Posterior cingulate gyrus (tissue), 11 donors: ENCODE measurements at regions not wholly inside any gene's neighbourhood (a gene's known extent, or its start where the extent isn't known, plus 50 kb on each side); places are given as distances from the start of the nearest gene placed in this dataset.
A peak's percentile ranks its signal among the peaks of the same experiment; 100 is the strongest.

ENCODE experiments used
- DNase-seq, 10 donors: peaks; one replicate each; pipeline versions ENCODE4 v3.0.0 to v3.0.0-alpha.2; 2020 to 2021; ENCODE audit warnings: mixed read lengths in 3 of 10
- intact Hi-C: fragments of 100-400 bp; cut with DNase I; formaldehyde crosslinking; loops from one replicate; pipeline ENCODE4 v1.15.1; 2023

- intact Hi-C loops: no loop called here
- peak in 3 of 10 donors; percentile 52 to 72 (median 68) for DNase-seq
These were observed 114.7 kb downstream of the NCOR2 start for GRCh38 chr12:124452576-124453331.

DNA sequence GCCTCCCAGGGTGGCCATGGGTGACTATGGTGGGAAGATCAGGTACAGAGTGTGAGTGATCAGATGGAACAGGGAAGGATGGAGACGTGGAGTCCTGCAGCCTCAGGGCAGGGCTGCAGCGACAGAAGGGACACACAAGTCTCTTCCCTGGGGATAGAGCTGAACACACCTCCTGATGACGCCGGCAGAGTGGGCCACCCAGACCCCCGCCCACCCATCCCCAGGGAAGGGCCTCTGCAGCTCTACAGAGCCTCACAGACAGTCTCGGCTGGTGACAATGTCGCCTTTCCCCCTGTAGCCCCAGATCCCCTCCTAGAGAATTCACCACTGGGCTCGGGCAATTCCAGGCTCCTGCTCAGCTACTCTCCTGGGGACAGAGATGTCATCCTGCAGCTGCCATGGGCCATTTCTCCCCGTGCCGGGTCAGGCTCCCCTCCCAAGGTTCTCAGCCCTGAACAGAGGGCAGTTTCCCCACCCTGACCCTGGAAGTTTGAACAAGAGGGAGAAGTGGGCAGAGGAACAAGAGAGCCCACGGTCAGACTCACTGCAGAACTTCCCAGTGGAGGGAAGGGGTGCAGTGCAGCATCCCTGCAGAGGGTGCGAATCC lies 115.7 kb downstream of the NCOR2 start:
- intact Hi-C loops: no loop called here
- DNase-seq: peak in 2 of 10 donors; percentile 59

GRCh38 chr12:124451016-124451415 lies 116.4 kb downstream of the NCOR2 start:
- intact Hi-C loops: no loop called here
- peak in 2 of 10 donors; percentile 54 to 55 for DNase-seq

GRCh38 chr12:124450376-124450750 lies 117.0 kb downstream of the NCOR2 start:
- peak in 3 of 10 donors; percentile 69 to 88 (median 88) for DNase-seq
- intact Hi-C loops: no loop called here

DNA sequence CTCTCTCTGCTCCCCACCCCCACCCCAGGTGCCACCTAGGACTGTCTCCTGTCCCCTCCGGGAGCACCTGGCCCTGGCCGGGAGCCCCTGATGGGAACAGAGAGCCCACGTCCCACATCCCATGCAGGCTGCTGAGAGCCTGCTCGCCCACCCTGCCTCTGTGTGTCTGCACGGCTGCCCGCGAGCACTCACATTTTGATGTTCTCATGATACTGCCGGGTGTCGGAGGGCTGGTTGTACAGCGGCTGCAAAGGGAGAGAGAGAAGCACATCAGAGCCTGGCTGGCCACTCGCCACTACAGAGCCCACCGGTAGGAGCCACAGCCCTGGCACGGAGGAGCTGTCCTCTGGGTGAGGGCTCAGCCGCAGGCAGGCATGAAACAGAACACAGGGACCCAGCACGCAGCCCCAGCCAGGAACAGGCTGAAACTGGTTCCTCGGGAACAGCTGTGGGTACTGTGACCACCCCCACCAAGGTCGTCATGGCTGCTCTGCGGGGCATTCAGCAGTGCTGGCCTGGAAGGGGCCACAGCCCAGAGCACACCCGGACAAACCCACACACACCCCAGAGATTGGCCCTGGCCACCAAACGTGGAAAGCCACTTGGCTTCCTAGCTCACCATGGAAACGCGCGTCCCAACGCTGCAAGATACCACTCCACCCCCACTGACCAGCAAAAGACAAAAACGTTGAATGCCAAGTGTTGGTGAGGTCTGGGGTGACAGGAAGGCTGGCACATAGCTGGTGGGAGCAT lies 117.6 kb downstream of the NCOR2 start:
- intact Hi-C loops: no loop called here
- DNase-seq: peak in 2 of 10 donors; percentile 87 to 90

GRCh38 chr12:124448955-124449622 lies 118.3 kb downstream of the NCOR2 start:
- intact Hi-C loops: no loop called here

GRCh38 chr12:124448241-124448954 lies 119.0 kb downstream of the NCOR2 start:
- peak in 2 of 10 donors; percentile 72 to 78 for DNase-seq
- intact Hi-C loops: no loop called here

More at GRCh38 chr12:124448955-124449622, 118.3 kb downstream of the NCOR2 start:
- peak in 2 of 10 donors; percentile 35 to 57 for DNase-seq

GRCh38 chr12:124446364-124446763 lies 121.0 kb downstream of the NCOR2 start:
- peak in 2 of 10 donors; percentile 27 to 33 for DNase-seq
- intact Hi-C loops: no loop called here

GRCh38 chr12:124445826-124446225 lies 121.6 kb downstream of the NCOR2 start:
- intact Hi-C loops: no loop called here
- DNase-seq: peak in 4 of 10 donors; percentile 20 to 72 (median 66)

DNA sequence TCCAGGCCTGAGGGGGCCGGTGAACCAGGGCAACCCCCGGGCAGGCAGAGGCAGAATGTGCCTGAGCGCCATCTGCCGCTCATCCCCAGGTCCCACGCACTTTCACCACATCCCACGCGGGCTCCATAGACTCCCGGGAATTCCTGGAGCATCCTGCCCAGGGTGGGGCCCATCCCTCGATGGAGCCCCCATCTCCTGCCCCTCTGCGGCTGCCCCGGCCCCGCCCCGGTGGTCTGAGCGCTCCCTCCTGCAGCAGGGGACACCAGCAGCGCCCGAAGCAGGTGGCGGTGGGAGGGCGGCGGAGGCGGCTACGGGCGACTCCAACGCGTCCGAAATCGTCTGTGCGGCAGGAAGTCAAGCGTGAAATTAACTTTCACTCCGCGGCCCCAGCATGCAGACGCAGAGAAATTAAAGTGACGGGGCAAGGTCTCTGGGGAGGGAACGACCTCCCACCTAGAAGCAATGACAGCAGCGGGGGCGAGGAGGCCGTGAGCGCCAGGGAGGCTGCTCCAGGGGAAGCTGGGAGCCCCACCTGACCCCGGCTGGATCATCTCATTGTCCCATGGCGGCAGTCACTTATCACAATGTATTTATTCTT lies 122.2 kb downstream of the NCOR2 start:
- intact Hi-C loops: no loop called here

DNA sequence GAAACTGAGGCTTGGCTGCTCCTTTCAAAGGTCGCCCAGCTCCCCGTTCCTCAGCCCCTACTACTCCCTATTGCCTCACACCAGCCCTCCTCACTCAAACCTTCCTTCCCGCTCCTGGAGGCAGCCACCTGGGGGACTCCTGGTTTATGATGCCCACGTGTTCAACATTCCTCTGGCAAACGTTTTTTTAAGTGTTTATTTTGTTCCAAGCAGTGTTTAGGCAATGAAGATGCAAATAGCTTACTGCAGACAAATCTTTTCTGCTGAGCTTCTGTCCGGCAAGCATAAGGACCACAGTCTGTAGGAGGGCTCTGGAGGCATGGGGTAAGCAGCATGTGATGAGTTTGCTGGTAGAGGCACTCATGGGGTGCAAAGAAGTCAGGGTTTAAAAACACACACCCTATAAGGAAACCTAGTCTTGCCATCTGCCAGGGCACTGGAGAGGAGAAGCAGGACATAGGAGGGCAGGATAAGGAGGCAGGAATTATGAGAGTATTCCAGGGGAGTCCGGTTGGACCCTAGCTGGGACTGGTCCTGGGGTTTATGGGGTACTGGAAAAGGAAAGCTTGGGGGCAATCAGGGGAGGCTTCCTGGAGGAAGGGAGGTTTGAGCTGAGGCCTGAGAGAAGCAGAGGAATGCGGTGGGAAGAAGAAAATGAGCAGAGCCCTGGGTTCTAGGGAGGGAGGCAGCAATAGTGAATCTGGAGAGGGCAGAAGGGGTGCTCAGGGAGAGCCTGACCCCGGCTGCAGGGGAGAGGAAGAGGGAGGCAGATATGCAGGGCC lies 123.3 kb downstream of the NCOR2 start:
- intact Hi-C loops: no loop called here
- peak in 4 of 10 donors; percentile 7 to 60 (median 50) for DNase-seq

More for the DNA sequence above, 122.2 kb downstream of the NCOR2 start:
- peak in 4 of 10 donors; percentile 36 to 88 (median 80) for DNase-seq

DNA sequence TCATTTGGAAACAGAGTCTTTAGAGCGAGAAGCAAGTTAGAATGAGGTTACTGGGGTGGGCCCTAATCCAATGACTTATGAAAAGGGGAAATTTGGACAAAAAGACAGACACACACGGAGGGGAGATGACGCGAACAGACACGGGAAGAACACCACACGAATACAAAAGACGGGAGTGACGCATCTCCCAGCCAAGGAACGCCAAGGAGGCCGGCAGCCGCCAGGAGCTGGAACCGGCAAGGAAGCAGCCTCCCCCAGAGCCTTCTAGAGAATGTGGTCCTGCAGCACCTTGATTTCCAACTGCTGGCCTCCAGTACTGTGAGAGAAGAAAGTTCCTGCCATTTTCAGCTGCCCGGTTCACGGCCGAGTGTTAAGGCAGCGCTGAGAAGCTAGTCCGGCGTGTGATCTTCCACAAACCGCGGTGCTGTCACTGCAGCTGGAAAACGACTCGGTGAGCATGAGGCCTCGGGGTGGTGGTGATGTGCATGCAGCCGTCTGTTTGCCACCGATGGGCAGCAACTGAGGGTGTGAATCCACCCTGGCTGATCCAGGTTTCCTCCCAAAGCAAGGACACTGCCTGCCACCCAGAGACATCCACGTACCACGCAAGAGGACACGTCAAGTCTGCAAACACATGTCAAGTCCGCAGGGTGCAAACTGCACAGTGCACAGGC lies 124.5 kb downstream of the NCOR2 start:
- intact Hi-C loops: no loop called here
- DNase-seq: peak in 4 of 10 donors; percentile 39 to 90 (median 86)

DNA sequence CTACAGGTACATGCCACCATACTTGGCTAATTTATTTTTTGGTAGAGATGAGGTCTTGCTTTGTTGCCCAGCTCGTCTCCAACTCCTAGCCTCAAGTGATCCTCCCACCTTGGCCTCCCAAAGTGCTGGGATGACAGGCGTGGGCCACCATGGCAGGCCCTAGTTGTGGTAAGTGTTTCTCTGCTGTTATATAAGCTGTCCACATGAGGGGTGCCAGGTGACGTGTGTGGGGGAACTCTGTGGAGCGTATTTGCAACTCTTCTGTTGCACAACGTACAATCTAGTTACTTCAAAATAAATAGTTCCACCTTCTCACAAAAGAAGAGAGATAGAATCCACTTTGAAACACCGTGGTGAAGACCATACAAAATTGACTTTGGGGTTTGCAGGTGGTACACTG lies 125.1 kb downstream of the NCOR2 start:
- intact Hi-C loops: no loop called here
- peak in 2 of 10 donors; percentile 75 to 89 for DNase-seq

DNA sequence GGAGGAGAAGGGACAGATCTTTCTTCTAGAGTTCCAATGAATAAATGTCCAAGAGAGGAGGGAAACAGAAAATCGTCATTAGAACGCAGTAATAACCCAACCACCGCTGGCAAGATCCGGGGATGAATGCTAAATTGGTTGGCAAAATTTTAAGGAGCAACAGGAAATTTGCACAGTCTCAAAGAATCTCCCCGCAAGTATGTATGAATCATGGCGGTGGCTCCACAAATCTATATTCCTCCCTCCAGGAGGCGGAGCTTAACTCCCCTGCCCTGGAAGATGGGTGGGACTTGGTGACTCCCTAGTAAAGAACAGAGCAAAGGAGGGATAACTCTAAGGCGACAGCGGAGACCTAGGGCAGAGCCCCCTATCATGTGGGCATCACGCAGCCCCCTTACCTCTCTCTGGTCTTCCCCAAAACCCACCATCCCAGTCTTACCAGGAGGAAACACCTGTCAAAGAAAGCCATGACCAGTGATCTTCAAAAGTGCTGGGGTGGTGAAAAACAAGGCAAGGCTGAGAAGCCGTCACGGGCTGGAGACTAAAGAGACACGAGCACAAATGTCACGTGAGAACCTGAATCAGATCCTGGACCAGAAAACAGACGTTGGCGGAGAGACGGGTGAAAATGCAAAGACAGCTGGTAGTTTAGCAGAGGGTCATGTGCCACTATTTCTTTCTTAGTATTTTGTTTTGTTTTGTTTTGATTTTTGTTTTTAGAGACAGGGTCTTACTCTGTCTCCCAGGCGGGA lies 125.8 kb downstream of the NCOR2 start:
- peak in 2 of 10 donors; percentile 62 to 76 for DNase-seq
- intact Hi-C loops: no loop called here

DNA sequence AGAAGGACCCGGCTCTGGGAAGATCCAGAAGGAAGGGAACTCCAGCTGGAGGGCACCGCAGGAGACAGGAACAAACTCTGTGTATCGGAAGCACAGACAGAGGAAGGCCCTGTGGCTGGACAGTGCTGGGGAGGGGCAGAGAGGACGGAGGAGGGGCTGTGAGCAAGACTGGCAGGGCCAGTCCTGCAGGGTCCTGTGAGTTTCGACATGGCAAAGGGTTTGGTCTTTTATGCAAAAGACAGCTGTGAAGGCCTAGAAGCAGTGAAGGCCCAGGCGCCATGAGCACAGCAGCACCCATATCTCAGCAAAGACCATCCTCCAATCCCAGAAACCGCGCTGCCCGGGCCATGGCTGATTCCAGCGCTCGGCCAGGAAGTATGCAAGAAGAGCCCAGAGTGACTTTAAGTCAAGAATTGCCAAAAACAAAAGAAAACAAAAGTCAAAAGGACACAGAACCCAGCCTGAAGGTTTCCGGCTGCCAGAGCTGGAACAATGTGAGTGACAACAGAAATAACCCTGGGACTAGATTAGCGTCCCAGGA lies 126.5 kb downstream of the NCOR2 start:
- intact Hi-C loops: no loop called here
- peak in 2 of 10 donors; percentile 49 to 58 for DNase-seq

- intact Hi-C loops: no loop called here
- DNase-seq: peak in 2 of 10 donors; percentile 41 to 77
These were observed 127.3 kb downstream of the NCOR2 start for GRCh38 chr12:124440031-124440626.
